H1 (cell line): ENCODE measurements at regions not wholly inside any gene's neighbourhood (a gene's known extent, or its start where the extent isn't known, plus 50 kb on each side); places are given as distances from the start of the nearest gene placed in this dataset.

ENCODE experiments used
- CTCF ChIA-PET: fragments of 300-600 bp; sonication (Branson Sonifier 250); formaldehyde crosslinking; loops from one replicate; lab custom pipeline; 2021; ENCODE audit not compliant: partially characterized antibody; lab: Charles Lee
- POLR2A ChIA-PET: fragments of 300-600 bp; sonication (Branson Sonifier 250); formaldehyde crosslinking; loops from one replicate; lab custom pipeline; 2021; ENCODE audit warnings: inconsistent platforms; ENCODE audit not compliant: partially characterized antibody; lab: Charles Lee
- DNase-seq, 2 experiments: peaks; one replicate each; pipeline versions ENCODE4 v3.0.0 to v3.0.0-alpha.2; 2010 to 2022; ENCODE audit warnings: low spot score in 2 of 2, low read depth in 1 of 2, mixed read lengths in 1 of 2
- FAIRE-seq: peaks from 2 replicates; lab custom pipeline; 2011; peaks lifted over from hg19 to GRCh38; lab: Jason Lieb, UNC
- H2AFZ ChIP-seq: 2 replicates; pipeline ENCODE4 v1.8.1; 2012; ENCODE audit warnings: low read length, inconsistent platforms
- H2AK5ac ChIP-seq: 2 replicates; pipeline ENCODE4 v1.6.1; 2013; ENCODE audit warnings: low read depth, low read length
- H2BK120ac ChIP-seq: replicated peaks from 2 replicates; pipeline ENCODE3; 2013; ENCODE audit warnings: low read depth, low read length, inconsistent platforms
- H2BK12ac ChIP-seq: 2 replicates; pipeline ENCODE4 v1.6.1; 2013; ENCODE audit warnings: low read depth, low read length
- H2BK15ac ChIP-seq: 2 replicates; pipeline ENCODE4 v1.6.1; 2013; ENCODE audit warnings: low read length
- H2BK20ac ChIP-seq: 2 replicates; pipeline ENCODE4 v1.6.1; 2013; ENCODE audit warnings: low read length
- H2BK5ac ChIP-seq: 2 replicates; pipeline ENCODE4 v1.6.1; 2013; ENCODE audit warnings: low read depth, low read length
- H3K14ac ChIP-seq: 2 replicates; pipeline ENCODE4 v1.6.1; 2013; ENCODE audit warnings: inconsistent platforms; ENCODE audit not compliant: insufficient read length
- H3K18ac ChIP-seq: 2 replicates; pipeline ENCODE4 v1.6.1; 2013; ENCODE audit warnings: low read length; ENCODE audit errors: extremely low read depth
- H3K23ac ChIP-seq: 2 replicates; pipeline ENCODE4 v1.6.1; 2013; ENCODE audit warnings: inconsistent platforms; ENCODE audit not compliant: insufficient read length
- H3K23me2 ChIP-seq: 2 replicates; pipeline ENCODE4 v1.6.1; 2013; ENCODE audit warnings: low read depth, low read length
- H3K27ac ChIP-seq: 2 replicates; pipeline ENCODE4 v1.6.1; 2011; ENCODE audit warnings: low read depth, low read length, inconsistent platforms
- H3K27me3 ChIP-seq, 4 experiments: replicated peaks in 1 of 4; 1 replicate in 1 of 4; 2 replicates in 3 of 4; pipeline versions ENCODE4 v1.6.1 to v1.8.1; 2011 to 2013; ENCODE audit warnings: low read length in 3 of 4, mild to moderate bottlenecking in 3 of 4, inconsistent platforms in 2 of 4, mixed read lengths in 2 of 4, moderate library complexity in 1 of 4; ENCODE audit not compliant: control insufficient read depth in 3 of 4, insufficient read depth in 3 of 4; ENCODE audit errors: extremely low read depth in 1 of 4
- H3K36me3 ChIP-seq, 4 experiments: 2 replicates each; pipeline versions ENCODE4 v1.6.1 to v1.8.1; 2011 to 2013; ENCODE audit warnings: mild to moderate bottlenecking in 4 of 4, low read length in 3 of 4, moderate library complexity in 2 of 4, control low read depth in 1 of 4, inconsistent platforms in 1 of 4; ENCODE audit not compliant: insufficient read depth in 4 of 4, control insufficient read depth in 2 of 4
- H3K4ac ChIP-seq: replicated peaks from 2 replicates; pipeline ENCODE3; 2013; ENCODE audit warnings: low read length, low read depth, mixed read lengths, inconsistent platforms; ENCODE audit not compliant: insufficient read length
- H3K4me1 ChIP-seq, 4 experiments: replicated peaks in 1 of 4; 1 replicate in 1 of 4; 2 replicates in 3 of 4; pipeline versions ENCODE4 v1.6.1 to v1.8.1; 2011 to 2013; ENCODE audit warnings: low read length in 3 of 4, inconsistent platforms in 2 of 4, mixed read lengths in 1 of 4; ENCODE audit not compliant: insufficient read depth in 4 of 4, control insufficient read depth in 3 of 4
- H3K4me2 ChIP-seq, 2 experiments: 2 replicates each; pipeline versions ENCODE4 v1.6.1 to v1.8.1; 2011 to 2013; ENCODE audit warnings: low read depth in 2 of 2, low read length in 2 of 2, control low read depth in 1 of 2, inconsistent platforms in 1 of 2, mild to moderate bottlenecking in 1 of 2; ENCODE audit not compliant: insufficient read depth in 1 of 2
- H3K4me3 ChIP-seq, 4 experiments: fragments of 200-600, 300-600 bp in 1 of 4; sonication (generic), shearing (Covaris generic), sonication (Bioruptor Twin) in 1 of 4; 2 replicates each; pipeline versions ENCODE4 v1.5.1 to v1.8.1; 2011 to 2016; ENCODE audit warnings: low read length in 4 of 4, low read depth in 3 of 4, control low read depth in 2 of 4, inconsistent platforms in 2 of 4, mild to moderate bottlenecking in 2 of 4, mixed read lengths in 1 of 4, moderate library complexity in 1 of 4; ENCODE audit not compliant: insufficient read depth in 2 of 4; ENCODE audit errors: extremely low read depth in 1 of 4
- H3K56ac ChIP-seq: replicated peaks from 2 replicates; pipeline ENCODE3; 2013; ENCODE audit warnings: low read depth, mild to moderate bottlenecking, mixed read lengths, low read length, inconsistent platforms; ENCODE audit not compliant: insufficient read length
- H3K79me1 ChIP-seq: 2 replicates; pipeline ENCODE4 v1.6.1; 2013; ENCODE audit warnings: low read depth, low read length, control low read depth
- H3K79me2 ChIP-seq, 2 experiments: 2 replicates each; pipeline versions ENCODE4 v1.6.1 to v1.8.1; 2012 to 2013; ENCODE audit warnings: low read length in 2 of 2, mild to moderate bottlenecking in 2 of 2, inconsistent platforms in 1 of 2; ENCODE audit not compliant: insufficient read depth in 2 of 2, control insufficient read depth in 1 of 2
- H3K9ac ChIP-seq, 4 experiments: replicated peaks in 1 of 4; 1 replicate in 1 of 4; 2 replicates in 3 of 4; pipeline versions ENCODE4 v1.6.1 to v1.8.1; 2011 to 2013; ENCODE audit warnings: low read depth in 3 of 4, low read length in 3 of 4, control low read depth in 2 of 4, mild to moderate bottlenecking in 2 of 4, moderate library complexity in 2 of 4, inconsistent platforms in 1 of 4; ENCODE audit errors: extremely low read depth in 1 of 4
- H3K9me3 ChIP-seq, 2 experiments: 2 replicates each; pipeline versions ENCODE4 v1.6.1 to v1.8.1; 2012 to 2013; ENCODE audit warnings: mild to moderate bottlenecking in 2 of 2, moderate library complexity in 2 of 2, control low read depth in 1 of 2, inconsistent platforms in 1 of 2, low read depth in 1 of 2, low read length in 1 of 2, mixed read lengths in 1 of 2; ENCODE audit not compliant: insufficient read depth in 2 of 2
- H4K20me1 ChIP-seq, 2 experiments: replicated peaks in 1 of 2; 2 replicates each; pipeline versions ENCODE3 to v1.8.1; 2011 to 2013; ENCODE audit warnings: inconsistent platforms in 2 of 2, low read length in 2 of 2, mild to moderate bottlenecking in 1 of 2; ENCODE audit not compliant: insufficient read depth in 2 of 2, control insufficient read depth in 1 of 2
- H4K5ac ChIP-seq: 2 replicates; pipeline ENCODE4 v1.6.1; 2013; ENCODE audit warnings: low read length, low read depth, mixed read lengths, inconsistent platforms; ENCODE audit not compliant: insufficient read length
- H4K8ac ChIP-seq: 2 replicates; pipeline ENCODE4 v1.8.0; 2013; ENCODE audit warnings: mild to moderate bottlenecking, moderate library complexity, low read length, inconsistent platforms; ENCODE audit not compliant: insufficient read depth; ENCODE audit errors: extremely low read depth
- H4K91ac ChIP-seq: replicated peaks from 2 replicates; pipeline ENCODE3; 2013; ENCODE audit warnings: low read length, mixed read lengths, inconsistent platforms; ENCODE audit not compliant: insufficient read length
- BCL11A ChIP-seq, 2 experiments: IDR thresholded peaks; one replicate each; pipeline ENCODE4 v1.6.1; 2011; ENCODE audit warnings: low read depth in 2 of 2, low read length in 2 of 2, mild to moderate bottlenecking in 2 of 2
- CBX5 ChIP-seq: fragments of 300-800, 300-1000 bp; sonication (generic); IDR thresholded peaks from 2 replicates; pipeline ENCODE4 v1.7.1; 2016; ENCODE audit warnings: antibody characterized with exemption, low read length, low read depth
- KDM4A ChIP-seq: IDR thresholded peaks from one replicate; pipeline ENCODE4 v1.7.1; 2012; ENCODE audit warnings: low read depth, mild to moderate bottlenecking, moderate library complexity, low read length, inconsistent platforms; ENCODE audit not compliant: severe bottlenecking
- NANOG ChIP-seq: IDR thresholded peaks from 2 replicates; pipeline ENCODE4 v1.6.1; 2011; ENCODE audit warnings: low read length, low read depth, mild to moderate bottlenecking, inconsistent platforms; ENCODE audit not compliant: insufficient read depth, poor library complexity, severe bottlenecking
- POLR2AphosphoS5 ChIP-seq: IDR thresholded peaks from 2 replicates; pipeline ENCODE4 v1.6.1; 2011; ENCODE audit warnings: low read depth, low read length
- RNF2 ChIP-seq: fragments of 200-900, 300-1000 bp; sonication (generic); IDR thresholded peaks from 2 replicates; pipeline ENCODE4 v1.7.1; 2016; ENCODE audit warnings: borderline replicate concordance, low read depth, mild to moderate bottlenecking, antibody characterized with exemption, low read length; ENCODE audit not compliant: poor library complexity, severe bottlenecking; ENCODE audit errors: missing control alignments
- SP1 ChIP-seq: IDR thresholded peaks from 2 replicates; pipeline ENCODE4 v1.6.1; 2011; ENCODE audit warnings: low read depth, low read length
- TAF1 ChIP-seq: IDR thresholded peaks from 2 replicates; pipeline ENCODE4 v1.6.1; 2011; ENCODE audit warnings: mild to moderate bottlenecking, low read depth, low read length
- WGBS, 2 experiments: shearing (Covaris generic) in 1 of 2; methylation state at CpG; one replicate each; pipeline versions ENCODE4 v1.1.6 to v1.1.7; 2013 to 2015; ENCODE audit warnings: low lambda C conversion rate in 2 of 2, mixed read lengths in 2 of 2, inconsistent platforms in 1 of 2, low coverage in 1 of 2, missing lambda C conversion rate in 1 of 2; ENCODE audit not compliant: insufficient replicate concordance in 2 of 2, insufficient coverage in 1 of 2, insufficient read length in 1 of 2; ENCODE audit errors: extremely low coverage in 1 of 2, missing lambda C conversion rate in 1 of 2; 5-methylcytosine and 5-hydroxymethylcytosine counted together

- Histone ChIP-seq H3K27ac (no peak overlapping the region), H3K27me3 (no peaks in the 10 kb centered on the region), H4K8ac (peak overlapping the region; percentile 68; the same call in 1 of the 2 replicates), H3K79me1 (no peaks in the 10 kb centered on the region), H3K9me3 (no peaks in the 10 kb centered on the region; a peak in 1 of 4 replicates), H3K4me3 (peak overlapping the region; percentile 19 to 61 (median 44)), H2AK5ac (no peak overlapping the region), H2BK5ac (no peak overlapping the region), H2BK120ac (no peak overlapping the region), H3K23me2 (no peaks in the 10 kb centered on the region; the same call in 1 of the 2 replicates), H3K4ac (no peak overlapping the region), H4K91ac (no peak overlapping the region), H2BK20ac (no peak overlapping the region), H2AFZ (no peak overlapping the region; the same call in 1 of the 2 replicates), H4K5ac (no peak overlapping the region), H2BK12ac (no peak overlapping the region), H3K36me3 (no peaks in the 10 kb centered on the region), H2BK15ac (no peak overlapping the region), H3K79me2 (no peaks in the 10 kb centered on the region), H3K23ac (no peak overlapping the region), H3K9ac (peak overlapping the region in 1 of 4 experiments; percentile 64; a peak in 1 of 7 replicates), H3K4me2 (peak overlapping the region; percentile 29 to 67; a peak in 3 of 4 replicates), H3K56ac (no peak overlapping the region), H3K18ac (no peak overlapping the region), H3K4me1 (peaks cover 0 to 5% (median 3%) of the 10 kb centered on the region in 4 experiments; a peak in 4 of 7 replicates), H4K20me1 (no peaks in the 10 kb centered on the region), H3K14ac (no peak overlapping the region)
- WGBS, 2 experiments = 56% methylated on average over 33 of the region's 89 CpGs; no CpG with 5 or more reads in 1 of the 2 experiments
- POLR2A ChIA-PET = interaction anchor here (0.5 to 0.8 kb wide), 2 partner anchors 49 to 244 kb away, joined by 3 read pairs; no protein-coding TSS in a partner anchor
- TF ChIP-seq POLR2AphosphoS5 (no peak), CBX5 (no peak), NANOG (no peak), BCL11A (IDR thresholded peaks at IDR 0.05; ENCODE audit: low read depth in 2 of 2, low read length in 2 of 2) (no peak), KDM4A (peak; percentile 53), TAF1 (no peak), RNF2 (no peak), SP1 (no peak)
- FAIRE-seq (no peak), DNase-seq (peak in 1 of 2 experiments; percentile 70)
- CTCF ChIA-PET = interaction anchor here (0.6 to 1.4 kb wide), 2 partner anchors 46 to 217 kb away, joined by 3 read pairs; no protein-coding TSS in a partner anchor
Observed at GRCh38 chr18:79616651-79617510, 62.7 kb upstream of the CTDP1 start.
